ENCODE measurements at regions not wholly inside any gene's neighbourhood (a gene's known extent, or its start where the extent isn't known, plus 50 kb on each side); places are given as distances from the start of the nearest gene placed in this dataset.

DNA sequence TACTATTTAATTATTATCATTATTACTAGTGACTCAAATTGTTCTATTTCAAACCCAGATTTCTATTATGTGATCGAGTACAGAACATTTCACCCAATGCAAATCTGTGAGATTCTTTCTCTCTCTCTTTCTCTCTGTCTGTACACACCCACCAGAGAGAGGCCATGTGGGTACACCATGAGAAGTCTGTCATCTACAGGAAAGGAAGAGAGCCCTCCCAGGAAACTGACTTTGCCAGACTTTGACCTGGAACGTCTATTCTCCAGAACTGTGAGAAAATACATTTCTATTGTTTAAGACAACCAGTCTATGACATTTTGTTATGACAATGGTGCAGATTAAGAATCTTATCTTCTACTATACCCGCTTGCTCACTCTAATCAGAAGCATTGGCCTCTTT is 1091.6 kb downstream of the TTLL7 start:
- H3K27me3 ChIP-seq (ENCODE audit: insufficient read depth, low read length) = no peaks in the 10 kb centered on the region
- DNase-seq (ENCODE audit: insufficient read length, low spot score, missing footprints) = no peak
- no peaks in the 10 kb centered on the region for H3K9me3 ChIP-seq (ENCODE audit: low read depth, low read length)
- no peaks in the 10 kb centered on the region for H3K79me2 ChIP-seq (ENCODE audit: insufficient read depth, low read length)
- H3K4me1 ChIP-seq (ENCODE audit: insufficient read depth, low read length) = no peaks in the 10 kb centered on the region
- no peak overlapping the region for H3K4me3 ChIP-seq (ENCODE audit: insufficient read depth, low read length)
- H4K20me1 ChIP-seq (ENCODE audit: insufficient read depth, low read length) = no peaks in the 10 kb centered on the region
- no peak overlapping the region for H2AFZ ChIP-seq (ENCODE audit: low read length)
- no peaks in the 10 kb centered on the region for H3K36me3 ChIP-seq (ENCODE audit: insufficient read depth, low read length)
- H3K27ac ChIP-seq (ENCODE audit: low read depth, low read length) = no peak overlapping the region
- TF ChIP-seq, protein P1, sequence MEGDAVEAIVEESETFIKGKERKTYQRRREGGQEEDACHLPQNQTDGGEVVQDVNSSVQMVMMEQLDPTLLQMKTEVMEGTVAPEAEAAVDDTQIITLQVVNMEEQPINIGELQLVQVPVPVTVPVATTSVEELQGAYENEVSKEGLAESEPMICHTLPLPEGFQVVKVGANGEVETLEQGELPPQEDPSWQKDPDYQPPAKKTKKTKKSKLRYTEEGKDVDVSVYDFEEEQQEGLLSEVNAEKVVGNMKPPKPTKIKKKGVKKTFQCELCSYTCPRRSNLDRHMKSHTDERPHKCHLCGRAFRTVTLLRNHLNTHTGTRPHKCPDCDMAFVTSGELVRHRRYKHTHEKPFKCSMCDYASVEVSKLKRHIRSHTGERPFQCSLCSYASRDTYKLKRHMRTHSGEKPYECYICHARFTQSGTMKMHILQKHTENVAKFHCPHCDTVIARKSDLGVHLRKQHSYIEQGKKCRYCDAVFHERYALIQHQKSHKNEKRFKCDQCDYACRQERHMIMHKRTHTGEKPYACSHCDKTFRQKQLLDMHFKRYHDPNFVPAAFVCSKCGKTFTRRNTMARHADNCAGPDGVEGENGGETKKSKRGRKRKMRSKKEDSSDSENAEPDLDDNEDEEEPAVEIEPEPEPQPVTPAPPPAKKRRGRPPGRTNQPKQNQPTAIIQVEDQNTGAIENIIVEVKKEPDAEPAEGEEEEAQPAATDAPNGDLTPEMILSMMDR (IDR thresholded peaks at IDR 0.05; ENCODE audit: extremely low read depth, low read depth, low read length) = no peak
- H3K4me2 ChIP-seq (ENCODE audit: insufficient read depth, low read length) = no peak overlapping the region

DNA sequence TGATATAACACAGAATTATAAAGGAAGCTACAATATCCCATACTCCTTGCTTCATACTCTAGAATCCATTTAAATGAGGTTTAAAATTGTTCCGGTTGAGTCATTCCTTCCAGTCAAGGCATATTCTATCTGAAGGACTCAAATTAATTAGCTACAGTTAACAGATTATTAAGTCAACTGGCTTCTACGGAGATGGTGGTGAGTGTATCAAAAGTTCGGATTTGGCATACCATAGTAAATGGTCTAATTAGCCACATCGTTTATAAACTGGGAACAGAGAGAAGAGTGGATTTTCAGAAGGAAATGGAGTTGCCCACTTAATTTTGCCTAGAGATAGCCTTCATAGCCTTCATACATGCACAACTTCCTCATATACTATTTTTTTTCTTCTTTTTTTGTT is 1095.3 kb downstream of the TTLL7 start:
- no peaks in the 10 kb centered on the region for H4K20me1 ChIP-seq (ENCODE audit: insufficient read depth, low read length)
- H2AFZ ChIP-seq (ENCODE audit: low read length) = no peak overlapping the region
- H3K27me3 ChIP-seq (ENCODE audit: insufficient read depth, low read length) = no peaks in the 10 kb centered on the region
- no peaks in the 10 kb centered on the region for H3K9me3 ChIP-seq (ENCODE audit: low read depth, low read length)
- TF ChIP-seq, protein P1 (IDR thresholded peaks at IDR 0.05; ENCODE audit: extremely low read depth, low read depth, low read length) = no peak
- H3K27ac ChIP-seq (ENCODE audit: low read depth, low read length) = no peak overlapping the region
- no peaks in the 10 kb centered on the region for H3K4me1 ChIP-seq (ENCODE audit: insufficient read depth, low read length)
- no peaks in the 10 kb centered on the region for H3K36me3 ChIP-seq (ENCODE audit: insufficient read depth, low read length)
- H3K4me3 ChIP-seq (ENCODE audit: insufficient read depth, low read length) = no peak overlapping the region
- DNase-seq (ENCODE audit: insufficient read length, low spot score, missing footprints) = no peak
- no peak overlapping the region for H3K4me2 ChIP-seq (ENCODE audit: insufficient read depth, low read length)
- no peaks in the 10 kb centered on the region for H3K79me2 ChIP-seq (ENCODE audit: insufficient read depth, low read length)

DNA sequence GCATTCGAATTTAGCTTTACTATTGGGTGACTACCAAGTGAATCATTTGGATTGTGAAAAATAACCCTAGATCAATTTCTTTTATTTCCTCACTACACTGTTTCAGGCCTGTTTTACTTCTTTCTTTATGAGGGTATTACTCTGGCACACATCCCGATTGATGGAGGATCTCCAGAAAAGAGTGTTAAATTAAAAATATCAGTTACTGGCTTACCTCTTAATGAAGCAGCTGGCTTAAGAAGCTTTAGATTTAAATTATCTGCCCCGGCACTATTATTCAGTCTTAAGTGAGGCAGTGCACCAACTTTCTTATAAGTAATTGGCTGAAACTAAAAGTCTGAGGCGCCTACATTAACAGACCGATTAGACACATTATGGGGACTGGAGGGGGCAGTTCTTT is 1097.4 kb downstream of the TTLL7 start:
- Histone ChIP-seq H3K9me3 (ENCODE audit: low read depth, low read length) (no peaks in the 10 kb centered on the region), H3K4me3 (ENCODE audit: insufficient read depth, low read length) (no peak overlapping the region), H3K4me2 (ENCODE audit: insufficient read depth, low read length) (no peak overlapping the region), H3K36me3 (ENCODE audit: insufficient read depth, low read length) (no peaks in the 10 kb centered on the region), H2AFZ (ENCODE audit: low read length) (no peak overlapping the region), H3K79me2 (ENCODE audit: insufficient read depth, low read length) (no peaks in the 10 kb centered on the region), H3K27ac (ENCODE audit: low read depth, low read length) (no peak overlapping the region), H3K27me3 (ENCODE audit: insufficient read depth, low read length) (no peaks in the 10 kb centered on the region), H4K20me1 (ENCODE audit: insufficient read depth, low read length) (no peaks in the 10 kb centered on the region), H3K4me1 (ENCODE audit: insufficient read depth, low read length) (no peaks in the 10 kb centered on the region)
- TF ChIP-seq, protein P1 (IDR thresholded peaks at IDR 0.05; ENCODE audit: extremely low read depth, low read depth, low read length) = no peak
- DNase-seq (ENCODE audit: insufficient read length, low spot score, missing footprints) = no peak

DNA sequence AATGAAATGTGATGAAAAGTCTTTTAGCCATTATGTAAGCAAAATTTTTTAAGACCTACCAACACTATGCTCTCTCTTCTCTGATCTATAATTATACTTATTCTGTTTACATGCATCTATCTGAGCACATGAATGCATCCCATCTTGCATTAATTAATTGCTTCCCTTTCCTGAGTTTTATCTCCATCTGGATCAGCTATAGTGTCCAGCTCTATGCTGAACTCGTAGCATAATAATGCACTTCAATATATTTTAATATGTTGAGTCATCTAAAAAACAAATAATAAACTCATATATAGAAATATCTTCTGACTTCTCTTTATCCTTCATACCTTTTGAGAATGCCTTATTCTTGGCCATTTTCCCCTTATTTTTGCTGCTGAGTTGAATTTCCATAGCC is 1097.8 kb downstream of the TTLL7 start:
- no peak overlapping the region for H3K4me3 ChIP-seq (ENCODE audit: insufficient read depth, low read length)
- H2AFZ ChIP-seq (ENCODE audit: low read length) = no peak overlapping the region
- H4K20me1 ChIP-seq (ENCODE audit: insufficient read depth, low read length) = no peaks in the 10 kb centered on the region
- no peak overlapping the region for H3K4me2 ChIP-seq (ENCODE audit: insufficient read depth, low read length)
- no peaks in the 10 kb centered on the region for H3K36me3 ChIP-seq (ENCODE audit: insufficient read depth, low read length)
- TF ChIP-seq, protein P1 (IDR thresholded peaks at IDR 0.05; ENCODE audit: extremely low read depth, low read depth, low read length) = no peak
- no peaks in the 10 kb centered on the region for H3K27me3 ChIP-seq (ENCODE audit: insufficient read depth, low read length)
- no peak for DNase-seq (ENCODE audit: insufficient read length, low spot score, missing footprints)
- H3K4me1 ChIP-seq (ENCODE audit: insufficient read depth, low read length) = no peaks in the 10 kb centered on the region
- H3K9me3 ChIP-seq (ENCODE audit: low read depth, low read length) = no peaks in the 10 kb centered on the region
- H3K27ac ChIP-seq (ENCODE audit: low read depth, low read length) = no peak overlapping the region
- no peaks in the 10 kb centered on the region for H3K79me2 ChIP-seq (ENCODE audit: insufficient read depth, low read length)
